Stromal cell of bone marrow (primary cell): ENCODE measurements at regions not wholly inside any gene's neighbourhood (a gene's known extent, or its start where the extent isn't known, plus 50 kb on each side); places are given as distances from the start of the nearest gene placed in this dataset.
"Not testable (repeated sequence)": the region's sequence is repeated elsewhere in the genome, so short reads cannot be mapped to it uniquely, and the experiment has no call there.

ENCODE experiments used
- DNase-seq: peaks from one replicate; pipeline ENCODE4 v3.0.0-alpha.2; 2012; ENCODE audit warnings: low read depth

- DNase-seq = no peak
Observed at GRCh38 chr5:119895066-119895465, 265.7 kb downstream of the FAM170A start.

GRCh38 chr5:119896826-119897536, 267.6 kb downstream of the FAM170A start:
- no peak for DNase-seq

GRCh38 chr5:119897537-119898370, 268.4 kb downstream of the FAM170A start:
- peak; percentile 70 for DNase-seq

GRCh38 chr5:119899981-119900380, 270.6 kb downstream of the FAM170A start:
- DNase-seq = no peak

GRCh38 chr5:119902593-119902992, 273.2 kb downstream of the FAM170A start:
- DNase-seq = no peak

GRCh38 chr5:119913425-119913824, 284.1 kb downstream of the FAM170A start:
- no peak for DNase-seq

- DNase-seq = no peak
Observed at GRCh38 chr5:119919279-119919678, 289.9 kb downstream of the FAM170A start.

GRCh38 chr5:119926301-119926700, 296.9 kb downstream of the FAM170A start:
- DNase-seq = no peak

GRCh38 chr5:119928974-119929373, 299.6 kb downstream of the FAM170A start:
- DNase-seq = no peak

- DNase-seq = no peak
Observed at GRCh38 chr5:119930490-119930889, 301.1 kb downstream of the FAM170A start.

GRCh38 chr5:119943148-119943547, 313.8 kb downstream of the FAM170A start:
- peak; percentile 13 for DNase-seq

- DNase-seq = no peak
Observed at GRCh38 chr5:119945691-119946090, 316.3 kb downstream of the FAM170A start.

- DNase-seq = no peak
Observed at GRCh38 chr5:119948162-119948561, 318.8 kb downstream of the FAM170A start.

- no peak for DNase-seq
Observed at GRCh38 chr5:119949426-119949999, 320.2 kb downstream of the FAM170A start.

- no peak for DNase-seq
Observed at GRCh38 chr5:119951330-119951934, 322.1 kb downstream of the FAM170A start.

- no peak for DNase-seq
Observed at GRCh38 chr5:119953474-119953873, 324.1 kb downstream of the FAM170A start.

- no peak for DNase-seq
Observed at GRCh38 chr5:119954106-119954505, 324.7 kb downstream of the FAM170A start.

- DNase-seq = no peak
Observed at GRCh38 chr5:119961993-119962392, 332.6 kb downstream of the FAM170A start.

- peak; percentile 15 for DNase-seq
Observed at GRCh38 chr5:119966028-119966427, 336.7 kb downstream of the FAM170A start.

GRCh38 chr5:119968690-119969089, 339.3 kb downstream of the FAM170A start:
- DNase-seq = no peak

GRCh38 chr5:119987077-119987476, 357.7 kb downstream of the FAM170A start:
- not testable (repeated sequence) for DNase-seq

GRCh38 chr5:119991625-119992024, 362.3 kb downstream of the FAM170A start:
- no peak for DNase-seq

GRCh38 chr5:119996128-119996527, 366.8 kb downstream of the FAM170A start:
- no peak for DNase-seq
